HAP-1 (cell line): ENCODE measurements at regions not wholly inside any gene's neighbourhood (a gene's known extent, or its start where the extent isn't known, plus 50 kb on each side); places are given as distances from the start of the nearest gene placed in this dataset.
A peak's percentile ranks its signal among the peaks of the same experiment; 100 is the strongest.
"Not testable (repeated sequence)": the region's sequence is repeated elsewhere in the genome, so short reads cannot be mapped to it uniquely, and the experiment has no call there.

Experiments used
- DNase-seq, 2 experiments: peaks; one replicate each; pipeline ENCODE4 v3.0.0-alpha.2; 2016 to 2020; ENCODE audit warnings: low spot score in 2 of 2
- H3K27me3 ChIP-seq: fragments of 250-450 bp; sonication (Bioruptor Pico); 2 replicates; pipeline ENCODE4 v1.5.1; 2020; ENCODE audit warnings: low read depth, mild to moderate bottlenecking, moderate library complexity
- H3K36me3 ChIP-seq: fragments of 250-450 bp; sonication (Bioruptor Pico); replicated peaks from 2 replicates; pipeline ENCODE4 v1.5.1; 2020; ENCODE audit warnings: mild to moderate bottlenecking
- H3K4me1 ChIP-seq: fragments of 250-450 bp; sonication (Bioruptor Pico); 2 replicates; pipeline ENCODE4 v1.5.1; 2020; ENCODE audit warnings: mild to moderate bottlenecking
- H3K4me3 ChIP-seq: fragments of 250-450 bp; sonication (Bioruptor Pico); 2 replicates; pipeline ENCODE4 v1.5.1; 2020; ENCODE audit warnings: mild to moderate bottlenecking, moderate library complexity
- H3K9me3 ChIP-seq: fragments of 250-450 bp; sonication (Bioruptor Pico); 2 replicates; pipeline ENCODE4 v1.5.1; 2020; ENCODE audit warnings: mild to moderate bottlenecking, moderate library complexity
- in situ Hi-C: fragments of 300-500 bp; cut with MboI; formaldehyde crosslinking; loops from 3 replicates; pipeline ENCODE4 v1.14.3; 2020; ENCODE audit warnings: low sequenced_read_pairs, inconsistent platforms, mixed read lengths

DNA sequence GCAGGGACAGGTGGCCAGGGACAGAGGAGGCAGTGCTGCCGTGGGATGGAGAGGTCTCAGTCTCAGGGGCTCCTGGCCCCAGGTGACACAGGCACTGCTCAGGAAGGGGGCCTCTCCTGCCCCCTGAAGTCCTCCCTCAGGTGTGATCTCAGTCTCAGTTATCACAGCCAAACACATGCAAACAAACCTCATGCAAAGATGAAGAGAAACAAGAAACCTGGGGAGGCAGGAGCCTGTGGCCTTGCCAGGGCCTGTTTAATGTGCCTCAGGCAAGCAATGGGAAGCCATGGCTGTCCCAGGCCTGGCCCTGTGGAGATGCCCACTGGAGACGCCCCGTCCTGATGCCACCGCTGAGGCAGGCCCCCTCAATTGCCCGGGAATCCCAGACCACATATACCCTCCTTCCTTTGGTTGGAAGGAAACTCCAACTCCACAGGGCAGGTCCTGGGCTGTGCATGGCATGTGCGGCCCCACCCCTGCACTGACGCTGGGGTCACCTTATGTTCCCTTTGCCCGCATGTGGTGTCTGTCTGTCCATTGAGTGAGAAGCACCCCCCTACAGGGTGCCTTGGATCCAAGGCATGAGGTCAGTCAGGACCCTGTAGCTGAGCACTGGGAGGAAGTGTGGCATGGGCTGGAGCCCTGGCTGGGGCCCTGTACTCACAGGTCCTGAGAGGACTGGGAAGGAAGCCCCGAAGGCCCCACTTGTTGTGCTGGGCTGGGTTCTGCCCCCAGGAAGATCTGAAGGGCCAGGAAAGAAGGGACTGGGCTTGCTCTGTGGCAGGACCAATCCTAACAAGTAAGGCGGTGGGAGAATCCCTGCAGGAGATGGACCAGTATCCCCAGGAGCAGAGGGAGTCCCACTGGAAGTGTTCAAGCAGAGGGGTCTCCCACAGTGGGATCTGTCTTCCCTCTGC is 68.8 kb upstream of the RAB6C start:
- DNase-seq: no peak
- Histone ChIP-seq H3K9me3 (no peaks in the 10 kb centered on the region), H3K4me3 (no peak overlapping the region), H3K27me3 (no peaks in the 10 kb centered on the region), H3K4me1 (no peaks in the 10 kb centered on the region), H3K36me3 (no peaks in the 10 kb centered on the region)
- in situ Hi-C loops: no loop called here

DNA sequence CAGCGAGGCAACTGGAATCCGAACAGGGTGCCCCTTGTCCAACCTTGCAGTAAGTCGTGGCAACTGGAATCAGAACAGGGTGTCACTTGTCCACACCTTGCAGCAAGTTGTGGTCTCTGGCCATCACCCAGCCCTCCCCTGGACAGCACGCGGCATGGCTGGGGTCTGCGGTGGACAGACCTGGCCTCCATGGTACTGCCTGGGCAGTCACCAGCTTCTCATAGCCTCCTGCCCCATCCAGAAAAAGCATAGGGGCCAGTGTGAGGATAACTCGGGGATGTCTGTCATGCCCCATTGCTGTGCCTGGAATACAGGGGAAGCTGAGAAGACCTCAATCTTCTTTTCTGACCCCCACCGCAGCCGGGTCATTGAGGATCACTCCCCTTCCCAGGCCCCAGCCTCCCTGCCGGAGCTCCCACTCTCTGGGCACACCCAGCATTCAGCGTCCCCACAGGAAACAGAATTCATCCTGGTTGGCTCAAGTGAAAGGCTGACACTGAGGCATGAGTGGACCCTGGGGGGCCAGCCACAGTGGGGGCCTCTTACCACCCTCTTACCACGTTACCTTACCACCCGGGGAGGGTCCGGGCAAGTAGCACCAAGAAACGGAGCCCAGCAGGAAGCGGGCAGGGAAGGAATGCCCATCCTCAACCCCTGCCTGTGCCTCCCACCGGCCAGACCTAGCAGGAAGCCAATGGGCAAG is 68.0 kb upstream of the RAB6C start:
- Histone ChIP-seq H3K4me1 (no peaks in the 10 kb centered on the region), H3K36me3 (no peaks in the 10 kb centered on the region), H3K4me3 (no peak overlapping the region), H3K27me3 (no peaks in the 10 kb centered on the region), H3K9me3 (no peaks in the 10 kb centered on the region)
- in situ Hi-C loops: no loop called here
- no peak for DNase-seq

DNA sequence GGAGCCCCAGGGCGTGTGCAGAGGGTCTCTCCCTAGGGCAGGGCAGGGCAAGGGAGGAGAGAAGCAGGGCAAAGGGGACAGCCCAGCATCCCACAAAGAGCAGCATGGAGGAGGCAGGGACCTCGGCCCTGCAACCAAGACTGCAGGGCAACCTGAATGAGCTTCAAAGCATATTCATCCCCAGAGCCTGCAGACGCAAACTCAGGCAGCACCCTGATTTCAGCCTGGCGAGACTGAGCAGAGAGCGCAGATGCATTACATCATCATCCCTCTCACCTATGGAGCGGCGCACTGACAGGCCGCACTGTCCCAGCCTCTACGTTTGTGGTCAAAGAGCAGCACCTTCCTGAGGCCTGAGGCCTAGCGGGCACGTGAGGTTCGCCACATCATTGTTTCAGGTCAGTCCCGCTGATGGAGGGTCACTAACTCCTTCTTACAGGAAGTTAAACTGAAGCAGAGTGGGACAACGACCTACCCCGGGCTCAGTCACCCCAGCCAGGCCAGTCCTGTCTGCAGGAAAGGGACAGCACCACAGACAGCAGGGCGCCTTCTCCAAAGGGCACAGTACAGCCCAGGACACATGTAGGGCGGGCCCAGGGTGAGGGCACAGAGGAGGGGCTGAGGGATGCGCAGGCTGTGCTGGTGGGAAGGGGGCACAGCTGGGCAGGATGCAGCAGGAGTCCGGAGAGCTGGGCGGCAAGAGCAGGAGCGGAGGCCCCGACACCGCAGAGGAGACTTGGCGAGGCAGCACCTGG is 67.2 kb upstream of the RAB6C start:
- Histone ChIP-seq H3K4me1 (no peaks in the 10 kb centered on the region), H3K9me3 (no peaks in the 10 kb centered on the region), H3K4me3 (no peak overlapping the region), H3K36me3 (no peaks in the 10 kb centered on the region), H3K27me3 (no peaks in the 10 kb centered on the region)
- in situ Hi-C loops: no loop called here
- DNase-seq: no peak

DNA sequence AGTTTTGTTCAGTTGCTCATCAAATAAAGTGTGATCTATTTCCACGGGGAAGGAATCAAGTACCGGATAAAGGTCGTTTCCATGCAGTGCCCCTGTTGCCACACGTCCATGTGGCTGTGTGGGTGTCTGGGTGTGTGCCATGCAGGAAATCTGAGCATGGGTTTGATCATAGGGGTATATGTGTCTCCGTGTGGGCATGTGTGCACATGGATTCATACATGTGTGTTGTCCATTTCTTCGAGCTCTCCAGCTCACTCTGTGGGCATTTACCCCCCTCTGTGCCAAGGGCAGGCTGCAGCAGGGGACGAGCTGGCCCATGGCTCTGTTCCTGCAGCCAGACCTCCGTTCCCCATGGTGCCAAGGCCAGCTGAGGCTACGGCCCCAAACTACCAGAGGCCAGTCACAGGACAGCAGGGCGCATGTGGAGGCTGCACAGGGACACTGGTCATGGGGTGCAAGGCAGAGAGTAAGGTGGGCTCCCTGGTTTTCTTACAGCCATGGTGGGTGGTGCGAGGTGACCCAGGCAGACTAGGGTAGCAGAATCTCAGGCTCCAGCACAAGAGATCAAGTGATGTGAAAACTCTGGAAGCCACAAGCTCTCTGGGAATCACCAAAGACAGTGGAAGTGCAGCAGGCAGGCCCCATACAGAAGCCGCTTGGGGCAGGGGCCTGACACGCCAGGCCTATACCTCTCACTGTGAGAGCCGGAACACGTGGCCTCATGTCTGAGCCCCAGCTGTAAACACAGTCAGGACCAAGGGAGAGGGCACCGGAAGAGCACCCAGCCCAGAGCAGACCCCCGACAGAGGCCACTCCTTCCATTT is 66.4 kb upstream of the RAB6C start:
- Histone ChIP-seq H3K4me3 (no peak overlapping the region), H3K9me3 (no peaks in the 10 kb centered on the region), H3K27me3 (no peaks in the 10 kb centered on the region), H3K36me3 (no peaks in the 10 kb centered on the region), H3K4me1 (no peaks in the 10 kb centered on the region)
- in situ Hi-C loops: no loop called here
- no peak for DNase-seq

DNA sequence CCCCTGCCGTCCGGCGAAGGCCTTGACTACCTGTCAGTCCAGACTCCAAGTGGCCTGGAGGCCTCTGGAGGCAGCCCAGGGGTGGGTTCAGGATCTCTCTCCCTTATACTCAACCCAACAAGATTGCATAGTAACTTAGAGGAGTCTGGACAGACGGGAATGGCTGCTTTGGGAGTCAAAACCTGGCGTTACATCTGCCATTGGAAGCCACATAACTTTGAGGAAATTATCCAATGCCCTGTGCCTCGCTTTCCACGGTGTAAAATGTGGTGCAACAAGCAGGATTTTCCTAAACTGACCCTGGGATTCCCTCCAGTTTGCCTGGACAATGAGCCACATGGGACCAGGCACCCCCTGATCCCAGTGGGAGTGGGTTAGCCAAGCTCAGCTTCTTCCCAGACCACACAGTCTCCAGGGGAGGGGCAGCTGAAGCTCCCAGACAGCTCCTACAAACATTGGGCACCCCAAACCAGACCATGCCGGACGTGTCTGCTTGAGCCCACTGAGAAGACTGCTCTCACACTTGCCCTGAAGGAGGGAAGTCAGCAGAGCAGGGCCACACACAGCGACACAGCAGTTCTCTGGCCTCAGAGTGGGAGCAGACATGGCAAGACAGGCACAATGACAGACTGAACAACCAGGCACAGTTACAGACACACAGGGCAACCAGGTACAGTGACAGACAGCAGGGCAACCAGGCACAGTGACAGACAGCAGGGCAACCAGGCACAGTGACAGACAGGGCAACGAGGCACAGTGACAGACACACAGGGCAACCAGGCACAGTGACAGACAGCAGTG is 65.6 kb upstream of the RAB6C start:
- in situ Hi-C loops: no loop called here
- Histone ChIP-seq H3K4me1 (no peaks in the 10 kb centered on the region), H3K9me3 (no peaks in the 10 kb centered on the region), H3K4me3 (no peak overlapping the region), H3K27me3 (no peaks in the 10 kb centered on the region), H3K36me3 (no peaks in the 10 kb centered on the region)
- DNase-seq: no peak

DNA sequence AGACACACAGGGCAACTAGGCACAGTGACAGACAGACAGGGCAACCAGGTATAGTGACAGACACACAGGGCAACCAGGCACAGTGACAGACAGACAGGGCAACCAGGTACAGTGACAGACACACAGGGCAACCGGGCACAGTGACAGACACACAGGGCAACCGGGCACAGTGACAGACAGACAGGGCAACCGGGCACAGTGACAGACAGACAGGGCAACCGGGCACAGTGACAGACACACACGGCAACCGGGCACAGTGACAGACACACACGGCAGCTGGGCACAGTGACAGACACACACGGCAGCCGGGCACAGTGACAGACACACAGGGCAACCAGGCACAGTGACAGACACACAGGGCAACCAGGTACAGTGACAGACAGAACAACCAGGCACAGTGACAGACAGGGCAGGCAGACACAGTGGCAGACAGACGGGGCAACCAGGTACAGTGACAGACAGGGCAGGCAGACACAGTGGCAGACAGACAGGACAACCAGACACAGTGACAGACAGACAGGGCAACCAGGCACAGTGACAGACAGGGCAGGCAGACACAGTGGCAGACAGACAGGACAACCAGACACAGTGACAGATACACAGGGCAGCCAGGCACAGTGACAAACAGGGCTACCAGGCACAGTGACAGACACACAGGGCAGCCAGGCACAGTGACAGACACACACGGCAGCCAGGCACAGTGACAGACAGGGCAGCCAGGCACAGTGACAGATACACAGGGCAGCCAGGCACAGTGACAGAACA is 64.7 kb upstream of the RAB6C start:
- no peaks in the 10 kb centered on the region for H3K36me3 ChIP-seq
- in situ Hi-C loops: no loop called here
- no peaks in the 10 kb centered on the region for H3K4me1 ChIP-seq
- no peaks in the 10 kb centered on the region for H3K27me3 ChIP-seq
- H3K4me3 ChIP-seq: no peak overlapping the region
- no peaks in the 10 kb centered on the region for H3K9me3 ChIP-seq
- no peak for DNase-seq

DNA sequence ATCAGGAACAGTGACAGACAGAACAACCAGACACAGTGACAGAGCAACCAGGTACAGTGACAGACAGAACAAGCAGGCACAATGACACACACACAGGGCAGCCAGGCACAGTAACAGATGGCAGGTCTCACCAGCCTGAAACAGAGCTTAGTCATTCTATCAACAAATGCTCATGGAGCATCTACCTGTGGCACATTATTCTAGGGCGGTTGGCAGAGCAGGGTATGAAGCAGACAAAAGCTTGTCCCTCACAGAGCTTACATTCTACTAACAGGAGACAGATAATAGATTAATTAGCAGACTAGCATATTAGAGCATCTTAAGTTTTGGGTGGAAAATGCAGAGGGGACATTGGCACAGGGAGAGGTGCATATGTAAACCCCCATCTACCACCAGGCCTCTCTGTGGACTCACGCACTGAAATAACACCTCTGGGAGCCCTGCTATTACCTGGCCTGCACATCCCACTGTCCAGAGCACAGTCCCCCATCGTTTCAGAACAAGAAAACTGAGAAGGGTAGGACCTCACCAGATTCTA is 64.1 kb upstream of the RAB6C start:
- no peak for DNase-seq
- Histone ChIP-seq H3K27me3 (no peaks in the 10 kb centered on the region), H3K4me1 (no peaks in the 10 kb centered on the region), H3K9me3 (no peaks in the 10 kb centered on the region), H3K36me3 (no peaks in the 10 kb centered on the region), H3K4me3 (no peak overlapping the region)
- in situ Hi-C loops: no loop called here

DNA sequence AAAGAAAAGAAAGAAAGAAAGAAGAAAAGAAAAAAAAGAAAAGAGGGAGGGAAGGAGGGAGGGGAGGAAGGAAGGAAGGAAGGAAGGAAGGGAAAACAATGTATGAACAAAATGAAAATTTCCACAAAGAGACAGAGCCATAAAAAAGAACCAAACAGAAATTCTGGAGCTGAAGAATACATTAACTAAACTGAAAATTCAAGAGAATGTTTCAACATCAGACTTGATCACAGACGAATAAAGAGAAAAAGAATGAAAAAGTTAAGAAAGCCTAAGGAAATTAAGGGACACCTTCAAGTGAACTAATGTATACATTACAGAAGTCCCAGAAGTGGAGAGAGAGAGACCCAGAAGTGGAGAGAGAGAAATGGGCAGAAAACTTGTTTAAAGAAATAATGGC is 60.9 kb upstream of the RAB6C start:
- Histone ChIP-seq H3K4me3 (no peak overlapping the region), H3K9me3 (no peaks in the 10 kb centered on the region), H3K27me3 (0 out of 2 replicates have a peak, but pooled peaks cover 3% of the 10 kb centered on the region), H3K36me3 (no peaks in the 10 kb centered on the region), H3K4me1 (no peaks in the 10 kb centered on the region)
- DNase-seq: no peak
- in situ Hi-C loops: no loop called here

DNA sequence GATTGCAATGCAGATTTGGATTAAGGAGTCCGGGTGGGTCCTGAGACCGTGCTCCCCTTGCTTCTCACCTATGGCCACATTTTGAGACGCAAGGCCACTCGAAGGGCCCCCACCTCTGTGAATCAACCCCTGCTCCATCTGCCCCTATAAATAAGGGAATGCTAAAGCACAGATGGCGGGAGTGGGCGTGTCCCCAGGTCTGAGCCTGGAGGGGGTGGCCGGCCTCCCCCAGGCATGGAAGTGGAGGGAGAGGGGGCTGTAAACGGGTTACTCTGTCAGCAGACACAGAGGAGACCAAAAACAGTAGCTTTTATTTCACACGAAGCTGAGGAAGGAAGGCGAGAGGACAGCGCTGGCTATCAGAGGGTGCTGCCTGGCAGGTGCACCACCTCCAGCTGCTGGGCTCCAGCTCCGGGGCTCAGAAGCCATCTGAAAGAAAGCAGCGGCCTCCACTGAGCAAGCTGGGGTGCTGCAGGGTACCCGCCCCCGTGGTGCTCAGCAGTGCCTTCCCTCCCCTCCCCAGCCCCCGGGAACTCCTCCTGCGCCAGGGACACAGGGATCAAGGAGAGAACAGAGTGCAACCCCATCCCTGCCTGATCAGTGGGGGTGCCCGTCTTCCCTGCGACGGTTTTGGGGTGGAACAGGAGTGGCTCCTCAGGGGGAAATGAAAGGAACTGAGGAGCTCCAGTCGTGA is 56.7 kb upstream of the RAB6C start:
- no peaks in the 10 kb centered on the region for H3K4me1 ChIP-seq
- DNase-seq: no peak
- in situ Hi-C loops: no loop called here
- H3K27me3 ChIP-seq: 0 out of 2 replicates have a peak, but pooled peaks cover 3% of the 10 kb centered on the region
- H3K36me3 ChIP-seq: no peaks in the 10 kb centered on the region
- no peaks in the 10 kb centered on the region for H3K9me3 ChIP-seq
- H3K4me3 ChIP-seq: no peak overlapping the region

DNA sequence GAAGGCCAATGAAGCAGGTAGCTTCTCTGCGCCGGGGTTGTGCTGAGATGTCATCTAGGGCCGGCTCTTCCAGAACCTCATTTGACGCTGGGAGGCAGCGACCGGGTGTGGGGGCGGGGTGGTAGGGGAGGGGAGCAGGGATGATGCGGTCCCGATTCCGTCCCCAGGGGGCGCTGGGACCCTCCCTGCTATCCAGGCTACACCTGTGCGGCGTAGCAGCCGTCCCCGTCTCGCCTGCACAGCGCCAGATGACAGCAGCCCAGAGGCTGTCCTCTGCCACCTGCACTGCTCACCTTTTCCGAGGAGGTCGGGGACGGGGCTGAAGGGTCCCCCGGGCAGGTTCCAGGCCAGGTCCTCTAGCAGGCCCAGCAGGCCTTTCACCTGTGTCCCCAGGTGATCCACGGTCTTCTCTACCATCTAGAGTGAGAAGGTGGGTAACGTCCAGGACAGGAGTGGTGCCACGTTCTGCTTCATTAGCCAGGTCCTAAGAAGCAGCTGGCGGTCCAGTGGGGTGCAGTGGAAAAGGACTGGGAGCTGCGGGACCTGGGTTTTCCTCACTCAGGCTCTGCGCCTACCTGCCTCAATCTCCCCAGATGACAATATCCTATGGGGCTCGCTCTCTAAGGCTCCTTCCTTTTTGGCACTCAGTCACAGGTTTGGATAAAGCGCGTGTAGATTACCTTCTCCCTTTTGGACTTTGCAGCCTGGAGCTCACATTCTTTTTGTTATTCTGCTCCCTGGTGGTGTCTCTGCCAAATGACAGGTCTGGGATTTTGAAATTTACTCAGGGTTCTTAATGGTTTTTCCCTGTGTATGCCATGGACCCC is 56.0 kb upstream of the RAB6C start:
- in situ Hi-C loops: no loop called here
- no peak overlapping the region for H3K4me3 ChIP-seq
- DNase-seq: peak; percentile 33 to 69

DNA sequence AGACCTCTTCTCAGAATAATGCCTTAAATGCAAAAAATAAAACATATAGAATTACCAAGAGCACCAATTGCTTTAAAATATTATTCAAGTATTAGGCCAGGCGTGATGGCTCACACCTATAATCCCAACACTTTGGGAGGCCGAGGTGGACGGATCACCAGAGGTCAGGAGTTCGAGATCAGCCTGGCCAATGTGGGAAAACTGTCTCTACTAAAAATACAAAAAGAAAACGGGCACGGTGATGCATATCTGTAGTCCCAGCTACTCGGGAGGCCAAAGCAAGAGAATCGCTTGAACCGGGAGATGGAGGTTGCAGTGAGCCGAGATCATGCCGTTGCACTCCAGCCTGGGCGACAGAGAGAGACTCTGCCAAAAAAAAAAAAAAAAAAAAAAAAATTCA is 55.4 kb upstream of the RAB6C start:
- H3K36me3 ChIP-seq, H3K27me3 ChIP-seq, in situ Hi-C loops, DNase-seq, H3K9me3 ChIP-seq, H3K4me1 ChIP-seq, H3K4me3 ChIP-seq: not testable (repeated sequence)

More for the DNA sequence above, 56.0 kb upstream of the RAB6C start:
- 0 out of 2 replicates have a peak, but pooled peaks cover 3% of the 10 kb centered on the region for H3K27me3 ChIP-seq
- no peaks in the 10 kb centered on the region for H3K9me3 ChIP-seq
- H3K36me3 ChIP-seq: no peaks in the 10 kb centered on the region
- H3K4me1 ChIP-seq: no peaks in the 10 kb centered on the region
